ENCODE measurements at regions not wholly inside any gene's neighbourhood (a gene's known extent, or its start where the extent isn't known, plus 50 kb on each side); places are given as distances from the start of the nearest gene placed in this dataset.

DNA sequence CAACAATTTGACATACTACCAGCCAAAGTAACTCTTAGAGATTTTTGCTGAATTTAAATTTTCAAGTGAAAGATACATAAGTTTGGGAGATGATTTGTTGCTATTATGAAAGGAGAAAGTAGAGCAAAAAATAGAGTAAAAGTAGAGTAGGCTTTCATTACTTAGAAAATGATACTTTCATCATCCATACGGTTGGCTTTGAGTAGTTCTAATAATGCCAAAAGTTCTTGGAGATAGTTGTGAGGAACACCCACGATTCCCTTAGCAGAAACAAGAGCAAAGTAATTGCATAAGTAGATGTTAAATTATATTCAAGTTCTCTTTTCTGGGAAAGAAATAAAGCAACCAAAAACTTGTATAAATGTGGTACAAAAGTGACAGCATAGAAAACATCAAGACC, 95.0 kb upstream of the VAV3 start:
- DNase-seq (ENCODE audit: low read depth, low spot score) (no peak), FAIRE-seq (no peak)
- no peaks in the 10 kb centered on the region for H3K9me3 ChIP-seq (ENCODE audit: control insufficient read depth, low read depth, low read length)
- no peak overlapping the region for H3K4me2 ChIP-seq (ENCODE audit: control insufficient read depth, extremely low read depth, insufficient read depth, low read depth, low read length)
- H3K9me1 ChIP-seq (ENCODE audit: control insufficient read depth, extremely low read depth, insufficient read depth, low read length): no peaks in the 10 kb centered on the region
- dilution Hi-C loops (cut with MboI; ENCODE audit: extremely low pct_ligation_motif_present, low sequenced_read_pairs): no loop called here
- TF ChIP-seq EZH2 (IDR thresholded peaks at IDR 0.05; ENCODE audit: low read length): no peak
- TF ChIP-seq, protein P1, sequence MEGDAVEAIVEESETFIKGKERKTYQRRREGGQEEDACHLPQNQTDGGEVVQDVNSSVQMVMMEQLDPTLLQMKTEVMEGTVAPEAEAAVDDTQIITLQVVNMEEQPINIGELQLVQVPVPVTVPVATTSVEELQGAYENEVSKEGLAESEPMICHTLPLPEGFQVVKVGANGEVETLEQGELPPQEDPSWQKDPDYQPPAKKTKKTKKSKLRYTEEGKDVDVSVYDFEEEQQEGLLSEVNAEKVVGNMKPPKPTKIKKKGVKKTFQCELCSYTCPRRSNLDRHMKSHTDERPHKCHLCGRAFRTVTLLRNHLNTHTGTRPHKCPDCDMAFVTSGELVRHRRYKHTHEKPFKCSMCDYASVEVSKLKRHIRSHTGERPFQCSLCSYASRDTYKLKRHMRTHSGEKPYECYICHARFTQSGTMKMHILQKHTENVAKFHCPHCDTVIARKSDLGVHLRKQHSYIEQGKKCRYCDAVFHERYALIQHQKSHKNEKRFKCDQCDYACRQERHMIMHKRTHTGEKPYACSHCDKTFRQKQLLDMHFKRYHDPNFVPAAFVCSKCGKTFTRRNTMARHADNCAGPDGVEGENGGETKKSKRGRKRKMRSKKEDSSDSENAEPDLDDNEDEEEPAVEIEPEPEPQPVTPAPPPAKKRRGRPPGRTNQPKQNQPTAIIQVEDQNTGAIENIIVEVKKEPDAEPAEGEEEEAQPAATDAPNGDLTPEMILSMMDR (optimal IDR thresholded peaks at IDR 0.05 in 1 of 3, IDR thresholded peaks at IDR 0.05 in 1 of 3, conservative IDR thresholded peaks at IDR 0.05 in 1 of 3; ENCODE audit: extremely low read depth in 1 of 3, insufficient read depth in 2 of 3, low read length in 3 of 3): no peak
- H3K27ac ChIP-seq (ENCODE audit: control insufficient read depth, insufficient read depth, low read length): no peak overlapping the region
- no peaks in the 10 kb centered on the region for H3K79me2 ChIP-seq (ENCODE audit: control insufficient read depth, insufficient read depth, low read length)
- no peaks in the 10 kb centered on the region for H3K36me3 ChIP-seq (ENCODE audit: control insufficient read depth in 2 of 2, extremely low read depth in 1 of 2, insufficient read depth in 2 of 2, low read length in 2 of 2)
- H3K9ac ChIP-seq (ENCODE audit: control insufficient read depth, extremely low read depth, insufficient read depth, low read length): no peak overlapping the region
- H3K4me3 ChIP-seq (ENCODE audit: control insufficient read depth in 2 of 3, extremely low read depth in 1 of 3, insufficient read depth in 2 of 3, low read depth in 1 of 3, low read length in 3 of 3): no peak overlapping the region
- H3K27me3 ChIP-seq (ENCODE audit: control insufficient read depth, extremely low read depth, insufficient read depth, low read length): no peaks in the 10 kb centered on the region
- no peaks in the 10 kb centered on the region for H4K20me1 ChIP-seq (ENCODE audit: control insufficient read depth, extremely low read depth, insufficient read depth, low read length)
- no peak overlapping the region for H2AFZ ChIP-seq (ENCODE audit: control insufficient read depth, low read length)
- peaks cover 4% of the 10 kb centered on the region for H3K4me1 ChIP-seq (ENCODE audit: control insufficient read depth, extremely low read depth, insufficient read depth, low read length)

DNA sequence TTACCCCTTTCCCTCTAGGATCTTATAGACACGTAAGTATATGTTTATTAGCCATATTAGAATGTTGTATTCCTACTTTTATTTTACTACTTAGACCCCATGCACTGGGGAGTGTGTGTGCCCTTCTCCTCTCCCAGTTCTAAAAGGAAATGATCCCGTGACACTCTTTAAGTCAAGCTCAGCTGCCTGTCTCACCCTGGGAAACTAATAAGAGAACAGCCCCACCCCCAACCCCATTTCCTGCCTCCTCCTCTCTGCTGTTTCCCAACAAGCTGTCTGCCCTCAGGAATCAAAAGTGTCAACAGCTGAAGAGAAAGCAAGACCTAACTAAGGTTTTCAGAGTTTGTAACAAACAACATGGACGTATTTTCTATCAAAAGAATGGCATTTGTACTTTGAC, 92.6 kb upstream of the VAV3 start:
- no peaks in the 10 kb centered on the region for H3K79me2 ChIP-seq (ENCODE audit: control insufficient read depth, insufficient read depth, low read length)
- no peak overlapping the region for H3K4me3 ChIP-seq (ENCODE audit: control insufficient read depth in 2 of 3, extremely low read depth in 1 of 3, insufficient read depth in 2 of 3, low read depth in 1 of 3, low read length in 3 of 3)
- no peak overlapping the region for H3K9ac ChIP-seq (ENCODE audit: control insufficient read depth, extremely low read depth, insufficient read depth, low read length)
- H3K27ac ChIP-seq (ENCODE audit: control insufficient read depth, insufficient read depth, low read length): no peak overlapping the region
- H3K27me3 ChIP-seq (ENCODE audit: control insufficient read depth, extremely low read depth, insufficient read depth, low read length): no peaks in the 10 kb centered on the region
- no peaks in the 10 kb centered on the region for H3K9me3 ChIP-seq (ENCODE audit: control insufficient read depth, low read depth, low read length)
- DNase-seq (ENCODE audit: low read depth, low spot score): no peak
- dilution Hi-C loops (cut with MboI; ENCODE audit: extremely low pct_ligation_motif_present, low sequenced_read_pairs): no loop called here
- TF ChIP-seq, protein P1 (optimal IDR thresholded peaks at IDR 0.05 in 1 of 3, IDR thresholded peaks at IDR 0.05 in 1 of 3, conservative IDR thresholded peaks at IDR 0.05 in 1 of 3; ENCODE audit: extremely low read depth in 1 of 3, insufficient read depth in 2 of 3, low read length in 3 of 3): no peak
- no peak for TF ChIP-seq EZH2 (IDR thresholded peaks at IDR 0.05; ENCODE audit: low read length)
- H2AFZ ChIP-seq (ENCODE audit: control insufficient read depth, low read length): peak overlapping the region; percentile 70
- no peaks in the 10 kb centered on the region for H3K36me3 ChIP-seq (ENCODE audit: control insufficient read depth in 2 of 2, extremely low read depth in 1 of 2, insufficient read depth in 2 of 2, low read length in 2 of 2)
- H3K4me1 ChIP-seq (ENCODE audit: control insufficient read depth, extremely low read depth, insufficient read depth, low read length): peaks cover 4% of the 10 kb centered on the region
- peak overlapping the region; percentile 30 for H3K4me2 ChIP-seq (ENCODE audit: control insufficient read depth, extremely low read depth, insufficient read depth, low read depth, low read length)
- no peaks in the 10 kb centered on the region for H3K9me1 ChIP-seq (ENCODE audit: control insufficient read depth, extremely low read depth, insufficient read depth, low read length)
- FAIRE-seq: peak; percentile 53
- H4K20me1 ChIP-seq (ENCODE audit: control insufficient read depth, extremely low read depth, insufficient read depth, low read length): no peaks in the 10 kb centered on the region

Data from keratinocyte (primary cell).